ENCODE measurements at regions not wholly inside any gene's neighbourhood (a gene's known extent, or its start where the extent isn't known, plus 50 kb on each side); places are given as distances from the start of the nearest gene placed in this dataset.

GRCh38 chr4:14880805-14881204 is 121.5 kb upstream of the CPEB2 start:
- DNase-seq (ENCODE audit: low read depth): no peak

- DNase-seq (ENCODE audit: low read depth): no peak
Measured at GRCh38 chr4:14883166-14883565, 119.1 kb upstream of the CPEB2 start.

GRCh38 chr4:14883661-14884060 is 118.6 kb upstream of the CPEB2 start:
- no peak for DNase-seq (ENCODE audit: low read depth)

GRCh38 chr4:14887842-14888433 is 114.3 kb upstream of the CPEB2 start:
- no peak for DNase-seq (ENCODE audit: low read depth)

- DNase-seq (ENCODE audit: low read depth): no peak
Measured at GRCh38 chr4:14888790-14889572, 113.3 kb upstream of the CPEB2 start.

- no peak for DNase-seq (ENCODE audit: low read depth)
Measured at GRCh38 chr4:14892563-14892962, 109.7 kb upstream of the CPEB2 start.

- no peak for DNase-seq (ENCODE audit: low read depth)
Measured at GRCh38 chr4:14893713-14894112, 108.6 kb upstream of the CPEB2 start.

- no peak for DNase-seq (ENCODE audit: low read depth)
Measured at GRCh38 chr4:14894392-14895292, 107.6 kb upstream of the CPEB2 start.

GRCh38 chr4:14896656-14897175 is 105.6 kb upstream of the CPEB2 start:
- no peak for DNase-seq (ENCODE audit: low read depth)

GRCh38 chr4:14897217-14897616 is 105.1 kb upstream of the CPEB2 start:
- DNase-seq (ENCODE audit: low read depth): no peak

- DNase-seq (ENCODE audit: low read depth): no peak
Measured at GRCh38 chr4:14898989-14899388, 103.3 kb upstream of the CPEB2 start.

GRCh38 chr4:14902342-14902741 is 99.9 kb upstream of the CPEB2 start:
- no peak for DNase-seq (ENCODE audit: low read depth)

GRCh38 chr4:14903321-14903720 is 99.0 kb upstream of the CPEB2 start:
- no peak for DNase-seq (ENCODE audit: low read depth)

- DNase-seq (ENCODE audit: low read depth): no peak
Measured at GRCh38 chr4:14906805-14907204, 95.5 kb upstream of the CPEB2 start.

GRCh38 chr4:14908635-14909034 is 93.6 kb upstream of the CPEB2 start:
- peak; percentile 17 for DNase-seq (ENCODE audit: low read depth)

- DNase-seq (ENCODE audit: low read depth): no peak
Measured at GRCh38 chr4:14910411-14910810, 91.9 kb upstream of the CPEB2 start.

- DNase-seq (ENCODE audit: low read depth): no peak
Measured at GRCh38 chr4:14912426-14912825, 89.9 kb upstream of the CPEB2 start.

GRCh38 chr4:14915018-14915417 is 87.3 kb upstream of the CPEB2 start:
- DNase-seq (ENCODE audit: low read depth): no peak

GRCh38 chr4:14916554-14917297 is 85.6 kb upstream of the CPEB2 start:
- DNase-seq (ENCODE audit: low read depth): peak; percentile 60

- no peak for DNase-seq (ENCODE audit: low read depth)
Measured at GRCh38 chr4:14917298-14917633, 85.0 kb upstream of the CPEB2 start.

- no peak for DNase-seq (ENCODE audit: low read depth)
Measured at GRCh38 chr4:14918336-14918735, 83.9 kb upstream of the CPEB2 start.

- DNase-seq (ENCODE audit: low read depth): no peak
Measured at GRCh38 chr4:14919785-14920184, 82.5 kb upstream of the CPEB2 start.

All from non-pigmented ciliary epithelial cell (primary cell).